K562 (cell line): ENCODE measurements at regions not wholly inside any gene's neighbourhood (a gene's known extent, or its start where the extent isn't known, plus 50 kb on each side); places are given as distances from the start of the nearest gene placed in this dataset.

Experiments
- ATAC-seq: fragments of 200-7000 bp; cut with Tn5 transposase; 3 replicates; pipeline ENCODE4 v1.9.1; 2020; ENCODE audit warnings: moderate library complexity
- BruUV-seq: library from RNA; stranded (reverse); fragments of 400-500 nt; replicated peaks from 2 replicates; lab custom pipeline; 2021; lab: Mats Ljungman, UMichigan
- CTCF ChIA-PET: fragments of 300-600 bp; formaldehyde crosslinking; extraction: SDS; loops from one replicate; lab custom pipeline; 2021; ENCODE audit warnings: low intra/inter-chr PET ratio; lab: Yijun Ruan, JAX
- POLR2A ChIA-PET: fragments of 300-600, 350-650 bp; sonication (Branson Sonifier 250); formaldehyde crosslinking; extraction: SDS; loops from one replicate; lab custom pipeline; 2021; ENCODE audit warnings: antibody characterized with exemption, inconsistent platforms; lab: Yijun Ruan, JAX
- DNase-seq, 4 experiments: peaks; one replicate each; pipeline versions ENCODE4 v3.0.0 to v3.0.0-alpha.2; 2011 to 2018; ENCODE audit warnings: low spot score in 3 of 4, mixed read lengths in 3 of 4; ENCODE audit errors: extremely low read depth in 1 of 4
- FAIRE-seq: peaks from 2 replicates; lab custom pipeline; 2011; peaks lifted over from hg19 to GRCh38; lab: Jason Lieb, UNC
- H2AFZ ChIP-seq: 2 replicates; pipeline ENCODE4 v1.6.0; 2011; ENCODE audit warnings: low read depth, low read length, control low read depth, inconsistent platforms
- H3K27ac ChIP-seq: fragments of 200-600 bp; 3 replicates; pipeline ENCODE4 v1.8.0; 2011; ENCODE audit warnings: low read depth, mild to moderate bottlenecking, control low read depth, inconsistent platforms, low read length, moderate library complexity, mixed read lengths; ENCODE audit errors: extremely low read depth
- H3K27me3 ChIP-seq, 2 experiments: fragments of 300-600 bp in 1 of 2; 2 replicates in 1 of 2; 3 replicates in 1 of 2; pipeline versions ENCODE4 v1.6.0 to v1.8.0; 2011; ENCODE audit warnings: inconsistent platforms in 2 of 2, low read length in 2 of 2, mild to moderate bottlenecking in 1 of 2, mixed read lengths in 1 of 2, moderate library complexity in 1 of 2; ENCODE audit not compliant: control insufficient read depth in 2 of 2, insufficient read depth in 2 of 2
- H3K36me3 ChIP-seq: fragments of 300-600 bp; 3 replicates; pipeline ENCODE4 v1.8.0; 2011; ENCODE audit warnings: mild to moderate bottlenecking, low read length, inconsistent platforms; ENCODE audit not compliant: control insufficient read depth, insufficient read depth
- H3K4me1 ChIP-seq, 2 experiments: fragments of 200-600 bp in 1 of 2; replicated peaks in 1 of 2; 2 replicates in 1 of 2; 3 replicates in 1 of 2; pipeline versions ENCODE4 v1.5.1 to v1.8.0; 2011; ENCODE audit warnings: inconsistent platforms in 2 of 2, low read length in 2 of 2, mild to moderate bottlenecking in 1 of 2, mixed read lengths in 1 of 2, moderate library complexity in 1 of 2; ENCODE audit not compliant: control insufficient read depth in 2 of 2, insufficient read depth in 2 of 2
- H3K4me2 ChIP-seq: 2 replicates; pipeline ENCODE4 v1.6.1; 2011; ENCODE audit warnings: low read length, control low read depth, inconsistent platforms, mixed read lengths; ENCODE audit not compliant: insufficient read depth
- H3K4me3 ChIP-seq: fragments of 200-600 bp; sonication (generic), shearing (Covaris generic); 2 replicates; pipeline ENCODE4 v1.5.1; 2016; ENCODE audit warnings: control low read depth, inconsistent platforms
- H3K79me2 ChIP-seq: fragments of 200-600 bp; 3 replicates; pipeline ENCODE4 v1.8.0; 2011; ENCODE audit warnings: low read length, inconsistent platforms; ENCODE audit not compliant: control insufficient read depth, insufficient read depth
- H3K9ac ChIP-seq, 2 experiments: 2 replicates each; pipeline versions ENCODE4 v1.6.0 to v1.6.1; 2011; ENCODE audit warnings: low read depth in 2 of 2, low read length in 2 of 2, control low read depth in 1 of 2, inconsistent platforms in 1 of 2, mild to moderate bottlenecking in 1 of 2, mixed read lengths in 1 of 2; ENCODE audit not compliant: insufficient read depth in 1 of 2
- H3K9me1 ChIP-seq: one replicate; pipeline ENCODE4 v1.6.0; 2011; ENCODE audit warnings: inconsistent platforms, mild to moderate bottlenecking, low read length, moderate library complexity; ENCODE audit not compliant: control insufficient read depth, insufficient read depth
- H3K9me3 ChIP-seq: replicated peaks from 2 replicates; pipeline ENCODE4 v1.5.1; 2011; ENCODE audit warnings: low read depth, low read length, inconsistent platforms; ENCODE audit not compliant: control insufficient read depth, insufficient read depth
- H4K20me1 ChIP-seq: replicated peaks from 2 replicates; pipeline ENCODE4 v1.6.1; 2011; ENCODE audit warnings: low read length, inconsistent platforms, mixed read lengths; ENCODE audit not compliant: control insufficient read depth, insufficient read depth
- BCL6 ChIP-seq: fragments of 250-450 bp; sonication (Bioruptor Pico); IDR thresholded peaks from 2 replicates; pipeline ENCODE4 v1.4.0; 2020
- CHD4 ChIP-seq: fragments of 200-600 bp; sonication (generic); IDR thresholded peaks from 3 replicates; pipeline ENCODE4 v1.6.1; 2012; ENCODE audit warnings: low read depth, mild to moderate bottlenecking, mixed read lengths, low read length, inconsistent platforms; ENCODE audit not compliant: insufficient read depth, insufficient replicate concordance, poor library complexity, severe bottlenecking
- FOXM1 ChIP-seq, 2 experiments: fragments of 450-650 bp in 1 of 2; sonication (generic) in 1 of 2; formaldehyde crosslinking in 1 of 2; IDR thresholded peaks; 2 replicates each; pipeline versions ENCODE4 v1.6.1 to v1.9.0; 2017 to 2022; ENCODE audit warnings: low read depth in 2 of 2, mild to moderate bottlenecking in 2 of 2, missing genetic modification reagents in 1 of 2, moderate library complexity in 1 of 2
- KAT2B ChIP-seq: IDR thresholded peaks from one replicate; pipeline ENCODE4 v1.6.1; 2012; ENCODE audit warnings: low read depth, mild to moderate bottlenecking, control low read depth, inconsistent platforms, low read length, moderate library complexity
- KAT7 ChIP-seq: sonication (generic); formaldehyde crosslinking; IDR thresholded peaks from 2 replicates; pipeline ENCODE4 v1.8.0; 2022; ENCODE audit warnings: missing genetic modification reagents, mild to moderate bottlenecking, borderline replicate concordance
- NEUROD1 ChIP-seq: fragments of 150-350 bp; IDR thresholded peaks from 2 replicates; pipeline ENCODE4 v1.6.1; 2014; ENCODE audit warnings: borderline replicate concordance, low read length, low read depth; ENCODE audit not compliant: partially characterized antibody
- RREB1 ChIP-seq: fragments of 250-450 bp; sonication (Bioruptor Pico); IDR thresholded peaks from 2 replicates; pipeline ENCODE4 v1.4.0; 2020
- SRF ChIP-seq, 2 experiments: fragments of 250-450, 450-650 bp in 1 of 2; sonication (Bioruptor Pico) in 1 of 2; sonication (generic) in 1 of 2; formaldehyde crosslinking; IDR thresholded peaks; 2 replicates each; pipeline versions ENCODE4 v1.5.0 to v1.5.1; 2020 to 2022; ENCODE audit warnings: mild to moderate bottlenecking in 1 of 2, missing genetic modification reagents in 1 of 2
- STAG1 ChIP-seq: sonication (generic); formaldehyde crosslinking; IDR thresholded peaks from 2 replicates; pipeline ENCODE4 v1.5.0; 2020; ENCODE audit warnings: missing genetic modification reagents, borderline replicate concordance
- ZNF274 ChIP-seq: IDR thresholded peaks from 2 replicates; pipeline ENCODE4 v1.6.1; 2011; ENCODE audit warnings: low read depth, mild to moderate bottlenecking, low read length, moderate library complexity, borderline replicate concordance
- ZNF280A ChIP-seq: fragments of 450-650 bp; IDR thresholded peaks from 2 replicates; pipeline ENCODE4 v1.6.1; 2018; ENCODE audit warnings: mild to moderate bottlenecking, low read depth; ENCODE audit not compliant: partially characterized antibody
- ZNF395 ChIP-seq: fragments of 200-800 bp; sonication (Bioruptor generic); IDR thresholded peaks from 2 replicates; pipeline ENCODE4 v1.6.1; 2017; ENCODE audit warnings: missing genetic modification characterization, missing compliant biosample characterization
- ZNF780A ChIP-seq: fragments of 250-450 bp; sonication (Bioruptor Pico); IDR thresholded peaks from 2 replicates; pipeline ENCODE4 v1.5.0; 2021; ENCODE audit warnings: mild to moderate bottlenecking
- WGBS: fragments of 100-300 bp; shearing (Covaris generic); methylation state at CpG from one replicate; pipeline ENCODE4 v1.1.6; 2016; ENCODE audit warnings: low coverage, mixed read lengths; ENCODE audit not compliant: insufficient coverage; ENCODE audit errors: missing lambda C conversion rate; 5-methylcytosine and 5-hydroxymethylcytosine counted together
- in situ Hi-C: fragments of 300-500 bp; cut with MboI; formaldehyde crosslinking; loops from 4 replicates; pipeline ENCODE4 v1.15.0; 2018; ENCODE audit warnings: inconsistent platforms, mixed read lengths
- intact Hi-C: fragments of 100-400 bp; cut with micrococcal nuclease; formaldehyde crosslinking; loops from 2 replicates; pipeline ENCODE4 v1.14.2; 2022

GRCh38 chr3:101100361-101101009, 107.3 kb upstream of the ABI3BP start:
- H3K9me3 ChIP-seq: no peaks in the 10 kb centered on the region
- 0% methylated on average over 2 of the region's 2 CpGs for WGBS
- FAIRE-seq (no peak), DNase-seq (no peak), ATAC-seq (no peak)
- no peaks in the 10 kb centered on the region for H3K9me1 ChIP-seq
- H3K4me1 ChIP-seq: no peaks in the 10 kb centered on the region
- no peaks in the 10 kb centered on the region for H3K36me3 ChIP-seq
- no peak overlapping the region for H3K4me2 ChIP-seq
- H4K20me1 ChIP-seq: no peaks in the 10 kb centered on the region
- ChIA-PET POLR2A (no interaction called here), CTCF (no interaction called here)
- intact Hi-C loops: no loop called here
- no peak overlapping the region for H3K9ac ChIP-seq
- no peaks in the 10 kb centered on the region for H3K79me2 ChIP-seq
- H3K27ac ChIP-seq: no peak overlapping the region
- H2AFZ ChIP-seq: no peak overlapping the region
- in situ Hi-C loops: no loop called here
- H3K4me3 ChIP-seq: no peak overlapping the region
- H3K27me3 ChIP-seq: peaks cover 0 to 5% of the 10 kb centered on the region in 2 experiments; a peak in 1 of 5 replicates
- no TSS peak for BruUV-seq
- TF ChIP-seq STAG1 (CRISPR knock-in tag) (no peak), CHD4 (no peak), RREB1 (CRISPR knock-in tag) (no peak), KAT7 (CRISPR knock-in tag) (no peak), NEUROD1 (no peak), ZNF280A (no peak), ZNF780A (CRISPR knock-in tag) (no peak), SRF (CRISPR knock-in tag; IDR thresholded peaks at IDR 0.05) (no peak), ZNF395 (no peak), BCL6 (CRISPR knock-in tag) (no peak), FOXM1 (IDR thresholded peaks at IDR 0.05; ENCODE audit: low read depth) (no peak), FOXM1 (CRISPR knock-in tag; IDR thresholded peaks at IDR 0.05; ENCODE audit: low read depth) (no peak), ZNF274 (no peak), KAT2B (no peak)
